HG02885 (cell line): ENCODE measurements at regions not wholly inside any gene's neighbourhood (a gene's known extent, or its start where the extent isn't known, plus 50 kb on each side); places are given as distances from the start of the nearest gene placed in this dataset.
"Not testable (repeated sequence)": the region's sequence is repeated elsewhere in the genome, so short reads cannot be mapped to it uniquely, and the experiment has no call there.

Source experiments
- ATAC-seq: cut with Tn5 transposase; IDR thresholded peaks from one replicate; pipeline ENCODE4 v1.9.1; 2021; ENCODE audit warnings: mild to moderate bottlenecking; ENCODE audit not compliant: unreplicated experiment, poor library complexity

DNA sequence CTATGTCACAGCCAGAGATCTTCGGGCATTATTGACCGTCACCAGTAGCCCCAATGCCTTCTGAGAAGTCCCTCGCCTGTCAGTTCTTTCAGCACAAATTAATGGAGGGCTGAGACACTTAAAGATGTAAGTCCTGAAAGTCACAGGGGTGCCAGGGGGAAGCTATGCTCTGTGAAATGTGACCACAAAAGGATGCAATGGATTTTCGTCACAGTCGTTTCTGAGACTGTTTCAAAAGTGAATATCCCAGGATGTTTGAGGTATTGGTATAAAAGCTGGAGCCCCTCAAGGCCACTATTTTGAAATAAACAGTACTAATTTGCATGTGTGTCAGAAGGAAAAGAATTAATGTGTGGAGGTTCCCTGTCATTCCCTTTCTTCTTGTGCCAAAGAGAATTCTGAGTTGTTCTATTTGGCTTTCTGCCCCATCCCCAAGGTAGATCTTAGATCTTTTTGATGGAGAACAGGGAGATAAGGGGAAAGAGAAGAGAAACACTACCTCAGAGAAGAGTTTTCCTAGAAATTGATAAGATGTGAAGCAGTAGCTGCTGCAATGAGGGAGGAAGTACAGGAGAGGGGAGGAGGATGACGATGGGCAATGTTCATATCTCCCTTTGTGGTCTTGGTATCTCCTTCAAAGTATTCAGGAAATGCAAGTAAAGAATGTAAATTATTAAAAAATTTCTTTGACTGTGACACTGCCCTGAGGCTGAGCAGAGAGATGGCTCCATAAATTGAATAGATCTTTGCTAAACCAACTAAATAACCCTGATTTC is 101.8 kb upstream of the NAP1L1 start:
- ATAC-seq, result no peak

DNA sequence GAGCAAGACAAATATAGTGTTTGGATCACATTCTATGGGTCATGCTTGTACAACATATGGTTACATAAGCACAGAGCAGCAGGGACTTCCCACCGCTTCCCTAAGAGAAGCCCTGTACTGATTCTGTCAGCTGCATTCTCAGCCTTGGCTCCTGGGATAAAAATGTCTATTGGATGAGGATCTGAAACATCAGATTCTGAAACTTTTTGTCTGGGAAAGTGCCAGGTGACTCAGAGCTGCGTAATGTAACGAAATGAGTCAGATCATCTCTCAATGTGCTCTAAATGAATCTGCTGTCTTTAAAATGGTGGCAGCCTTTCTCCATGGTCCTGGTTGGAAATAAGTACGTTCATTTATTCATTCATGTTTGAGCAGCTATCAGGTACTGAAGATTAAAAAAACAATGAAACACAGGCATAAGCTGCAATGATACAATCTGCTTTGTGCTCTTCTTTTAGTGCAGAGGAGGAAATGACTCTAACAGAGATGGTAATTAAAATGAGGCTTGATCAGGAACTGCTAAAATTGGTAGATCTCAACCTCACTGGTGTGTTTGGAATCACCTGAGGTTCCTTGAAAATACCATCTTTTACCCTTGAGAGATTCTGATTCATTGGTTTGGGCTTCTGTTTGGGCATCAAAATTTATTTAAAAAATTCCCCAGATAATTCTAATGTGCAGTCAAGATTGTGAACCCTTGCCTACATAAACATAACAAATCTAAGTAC is 99.1 kb upstream of the NAP1L1 start:
- ATAC-seq, result peak; percentile 92

DNA sequence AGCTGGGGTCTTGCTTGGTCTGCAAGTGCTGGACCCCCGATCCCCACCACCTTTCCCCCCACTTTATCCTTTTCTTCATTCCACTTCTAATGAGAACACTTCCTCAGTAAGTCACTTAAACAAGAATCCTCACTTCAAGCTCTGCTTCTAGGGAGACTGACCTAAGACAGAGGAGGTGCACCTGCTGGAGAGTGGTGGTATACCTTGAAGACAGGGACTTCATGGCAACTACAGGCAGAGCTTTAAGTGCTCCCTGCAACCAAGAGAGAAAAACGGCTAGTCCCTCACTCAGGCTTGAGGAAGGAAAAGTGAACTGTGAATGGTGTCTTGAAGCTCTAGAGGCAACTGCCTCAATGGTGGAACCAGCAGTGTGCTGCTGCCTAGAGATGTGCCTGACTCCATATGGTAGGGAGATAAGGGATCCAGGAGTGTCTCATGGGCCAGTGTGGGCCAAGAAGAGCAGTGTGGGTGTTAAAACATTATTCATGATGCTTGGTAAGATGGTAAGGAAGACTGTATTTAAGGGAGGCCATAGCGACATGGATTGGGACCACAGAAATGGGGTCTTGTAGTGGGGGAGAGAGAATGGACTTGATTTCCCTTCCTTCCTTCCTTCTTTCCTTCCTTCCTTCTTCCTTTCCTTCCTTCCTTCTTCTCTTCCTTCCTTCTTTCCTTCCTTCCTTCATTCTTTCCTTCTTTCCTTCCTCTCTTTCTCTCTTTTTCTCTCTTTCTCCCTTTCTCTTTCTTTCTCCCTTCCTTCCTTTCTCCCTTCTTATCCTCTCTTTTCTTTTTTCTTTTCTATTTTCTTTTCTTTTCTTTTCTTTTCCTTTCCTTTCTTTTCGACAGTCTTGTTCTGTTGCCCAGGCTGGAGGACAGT is 96.2 kb upstream of the NAP1L1 start:
- ATAC-seq, result no peak

DNA sequence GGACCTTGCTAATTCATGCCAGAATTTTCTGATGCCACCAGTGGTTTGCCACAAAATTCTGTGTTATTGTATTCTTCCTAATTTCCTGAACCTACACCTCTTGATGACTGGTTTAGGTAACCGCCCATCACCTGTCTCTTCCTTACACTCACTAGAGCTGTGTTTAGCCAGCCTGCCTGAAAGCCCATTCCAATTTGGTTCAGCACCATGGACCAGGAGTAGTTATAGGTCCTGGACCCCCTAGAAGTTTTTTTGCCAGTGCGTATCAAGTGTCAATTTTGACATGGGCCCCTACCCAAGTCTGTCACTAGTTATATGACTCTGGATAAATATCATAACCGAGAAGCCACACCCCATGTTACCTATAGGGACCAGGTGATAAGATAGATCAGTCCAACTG is 94.0 kb upstream of the NAP1L1 start:
- no peak for ATAC-seq

DNA sequence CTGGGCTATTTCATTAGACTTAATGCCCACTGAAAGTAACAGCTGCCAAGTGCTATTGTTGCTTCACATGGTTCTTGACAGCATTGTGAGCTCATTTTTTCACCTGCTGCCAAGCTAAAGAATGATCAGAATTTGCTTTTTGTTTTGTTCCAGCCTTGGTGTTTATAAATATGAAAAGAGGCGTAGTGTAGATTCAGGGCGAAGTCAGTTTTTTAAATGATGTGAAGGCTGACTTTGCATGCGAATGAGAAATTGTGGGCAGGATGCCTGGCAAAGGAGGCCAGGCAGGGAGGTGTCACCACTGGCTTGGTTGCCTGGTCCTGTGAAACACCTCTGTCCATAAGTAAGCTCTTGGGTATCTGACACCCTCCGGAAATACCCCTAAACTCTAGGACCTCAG is 93.3 kb upstream of the NAP1L1 start:
- no peak for ATAC-seq

DNA sequence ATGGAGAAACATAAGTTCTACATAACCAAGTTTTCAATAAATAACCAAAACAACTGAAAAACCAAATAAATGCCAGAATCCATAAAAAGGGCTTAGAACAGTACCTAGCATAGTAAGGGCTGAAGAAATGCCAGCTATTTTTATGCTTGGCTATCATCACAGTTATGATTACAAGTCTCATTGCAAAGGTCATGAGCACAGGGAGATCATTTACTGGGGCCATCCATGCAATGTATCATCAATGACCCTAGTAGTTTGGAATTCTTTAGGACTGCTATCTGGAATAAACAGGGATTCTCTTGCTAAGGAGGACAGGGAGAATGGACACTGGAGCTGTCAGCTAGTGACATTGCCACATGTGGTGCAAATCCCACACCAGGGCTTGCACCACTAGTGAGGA is 92.5 kb upstream of the NAP1L1 start:
- no peak for ATAC-seq

DNA sequence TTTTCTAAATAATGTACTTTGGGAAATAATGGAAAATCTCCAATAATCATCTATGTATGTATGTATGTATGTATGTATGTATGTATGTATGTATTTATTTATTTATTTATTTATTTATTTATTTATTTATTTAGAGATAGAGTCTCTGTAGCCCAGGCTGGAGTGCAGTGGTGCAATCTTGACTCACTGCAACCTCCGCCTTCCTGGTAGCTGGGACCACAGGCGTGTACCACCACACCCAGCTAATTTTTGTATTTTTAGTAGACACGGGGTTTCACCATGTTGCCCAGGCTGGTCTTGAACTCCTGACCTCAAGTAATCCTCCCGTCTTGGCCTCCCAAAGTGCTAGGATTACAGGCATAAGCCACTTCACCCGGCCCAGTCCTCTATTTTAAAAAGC is 91.5 kb upstream of the NAP1L1 start:
- ATAC-seq, result not testable (repeated sequence)

DNA sequence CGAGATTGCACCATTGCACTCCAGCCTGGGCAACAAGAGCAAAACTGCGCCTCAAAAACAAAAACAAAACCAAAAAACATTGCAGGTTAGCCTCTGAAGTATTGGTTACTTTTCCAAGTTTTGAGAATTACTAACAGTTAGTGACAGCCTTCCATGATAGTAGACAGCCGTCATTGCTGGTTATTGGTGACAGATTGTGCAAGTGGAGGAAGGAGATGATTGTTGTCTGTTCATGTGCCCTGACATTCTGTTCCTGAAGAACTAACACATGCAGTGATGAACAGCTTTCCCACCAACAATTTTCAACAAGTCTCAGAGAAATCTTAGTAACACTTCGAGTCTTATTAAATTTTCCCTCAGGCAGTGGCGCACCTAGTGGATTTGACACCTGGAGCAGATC is 89.3 kb upstream of the NAP1L1 start:
- ATAC-seq, result no peak

DNA sequence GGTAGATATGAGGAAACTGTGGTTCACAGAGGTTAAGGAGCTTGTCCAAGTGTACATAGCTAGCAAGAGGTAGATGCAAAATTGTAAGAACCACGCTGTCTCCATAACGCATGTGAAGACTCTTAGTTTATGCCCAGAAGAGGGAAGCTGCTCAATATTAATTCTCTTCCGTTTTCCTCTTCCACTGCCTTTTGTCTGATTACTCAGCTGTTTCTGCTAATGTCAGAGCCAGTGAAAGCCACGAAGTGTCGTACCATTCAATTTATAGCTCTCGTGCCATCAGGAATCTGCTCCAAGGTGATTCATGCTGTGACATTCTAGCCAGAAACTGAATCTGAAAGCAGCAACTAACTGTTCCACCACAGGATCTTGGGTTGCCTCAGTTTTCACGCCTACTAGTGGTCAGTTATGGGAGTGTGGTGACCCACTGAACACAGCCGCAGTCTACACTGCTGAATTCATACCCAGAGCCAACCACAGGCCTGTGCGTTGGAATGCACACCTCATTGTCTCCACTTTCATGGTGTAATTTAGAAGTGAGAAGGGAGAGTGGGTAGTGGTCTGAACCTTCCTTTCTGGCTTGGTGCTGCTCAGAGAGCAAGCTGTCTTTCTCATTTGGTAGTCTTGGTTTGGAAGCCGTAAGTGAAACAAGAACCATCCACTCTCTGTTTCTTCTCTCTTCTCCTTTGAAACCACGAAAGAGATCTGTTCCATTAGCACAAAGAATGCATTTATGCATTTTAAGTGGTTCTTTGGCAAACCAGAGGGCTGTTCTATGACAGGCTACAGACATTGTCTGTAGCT is 74.2 kb upstream of the NAP1L1 start:
- ATAC-seq, result peak; percentile 97

DNA sequence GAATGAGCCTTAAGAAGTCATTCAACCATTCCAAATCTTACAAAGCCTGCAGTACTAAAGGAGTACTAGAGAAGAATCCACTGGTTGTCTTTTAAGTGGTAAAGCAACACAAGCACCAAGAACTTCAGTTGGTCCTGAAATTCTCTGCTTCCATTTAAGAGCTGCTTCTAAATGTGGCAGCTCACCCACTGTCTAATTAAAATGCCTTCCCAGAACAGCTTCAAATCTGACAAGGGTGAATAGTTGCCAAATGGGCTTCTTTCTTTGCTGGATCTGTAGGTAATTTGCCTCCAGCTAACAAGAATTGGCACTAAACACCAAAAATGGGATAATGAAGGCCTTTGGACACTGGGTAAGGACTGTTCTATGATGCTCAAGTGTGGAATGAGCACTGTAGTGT is 72.2 kb upstream of the NAP1L1 start:
- no peak for ATAC-seq

DNA sequence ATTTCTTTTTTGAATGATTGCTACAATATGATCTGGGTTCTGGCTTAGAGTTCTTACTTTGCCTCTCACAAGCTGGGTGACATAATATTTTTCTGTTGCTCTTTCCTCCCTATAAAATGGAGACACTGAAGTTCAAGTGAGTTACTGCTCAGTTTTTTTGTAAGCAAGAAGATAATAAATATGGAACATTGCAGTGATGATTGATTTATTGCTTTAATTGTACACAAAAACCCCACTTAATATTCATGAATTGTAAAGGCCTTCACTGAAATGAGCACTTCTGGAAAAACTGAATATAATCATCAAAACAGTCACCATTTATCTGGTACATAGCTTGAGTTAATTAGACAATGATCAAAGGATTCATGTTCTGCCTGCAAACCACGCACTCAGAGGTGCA is 71.8 kb upstream of the NAP1L1 start:
- ATAC-seq, result no peak

DNA sequence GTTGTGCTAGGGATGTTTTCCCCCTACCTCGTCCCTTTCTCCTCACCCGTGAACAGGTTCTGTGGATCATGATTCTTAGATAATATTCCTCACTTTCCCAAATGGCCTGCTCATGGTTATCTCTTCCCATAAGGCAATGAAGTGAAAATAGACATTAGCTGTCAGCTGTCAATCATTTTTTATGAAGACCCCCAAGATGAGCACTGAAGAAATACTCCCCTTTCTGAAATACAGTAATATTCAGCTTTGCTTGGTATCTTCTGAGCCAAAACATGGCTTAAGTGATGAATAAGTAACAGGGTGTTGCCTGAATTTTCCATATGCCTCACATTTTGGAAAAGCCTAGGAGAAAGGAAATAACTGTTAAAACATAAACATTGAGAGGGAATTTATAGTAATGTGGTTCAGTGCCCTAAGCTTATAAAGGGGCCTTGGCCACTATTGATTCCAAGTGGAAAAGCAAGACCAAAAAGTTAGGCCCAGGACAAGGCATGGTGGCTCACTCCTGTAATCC is 70.7 kb upstream of the NAP1L1 start:
- no peak for ATAC-seq

DNA sequence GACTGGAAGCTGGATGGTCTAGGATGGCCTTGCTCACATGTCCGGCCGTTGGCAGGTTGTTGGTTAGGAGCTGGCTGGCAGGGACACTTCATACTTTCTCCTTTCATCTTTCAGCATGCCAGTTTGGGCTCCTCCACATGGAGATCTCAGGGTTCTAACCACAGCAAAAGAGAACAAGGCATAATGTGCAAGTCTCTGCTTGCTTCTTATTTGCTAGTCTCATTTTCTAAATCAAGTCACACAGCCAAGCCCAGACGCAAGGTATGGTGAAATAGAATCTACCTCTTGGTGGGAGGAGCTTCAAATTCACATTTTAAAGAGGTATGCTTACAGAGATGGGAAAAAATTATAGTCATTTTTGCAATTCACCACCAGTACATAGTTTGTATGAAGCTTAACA is 69.1 kb upstream of the NAP1L1 start:
- no peak for ATAC-seq

DNA sequence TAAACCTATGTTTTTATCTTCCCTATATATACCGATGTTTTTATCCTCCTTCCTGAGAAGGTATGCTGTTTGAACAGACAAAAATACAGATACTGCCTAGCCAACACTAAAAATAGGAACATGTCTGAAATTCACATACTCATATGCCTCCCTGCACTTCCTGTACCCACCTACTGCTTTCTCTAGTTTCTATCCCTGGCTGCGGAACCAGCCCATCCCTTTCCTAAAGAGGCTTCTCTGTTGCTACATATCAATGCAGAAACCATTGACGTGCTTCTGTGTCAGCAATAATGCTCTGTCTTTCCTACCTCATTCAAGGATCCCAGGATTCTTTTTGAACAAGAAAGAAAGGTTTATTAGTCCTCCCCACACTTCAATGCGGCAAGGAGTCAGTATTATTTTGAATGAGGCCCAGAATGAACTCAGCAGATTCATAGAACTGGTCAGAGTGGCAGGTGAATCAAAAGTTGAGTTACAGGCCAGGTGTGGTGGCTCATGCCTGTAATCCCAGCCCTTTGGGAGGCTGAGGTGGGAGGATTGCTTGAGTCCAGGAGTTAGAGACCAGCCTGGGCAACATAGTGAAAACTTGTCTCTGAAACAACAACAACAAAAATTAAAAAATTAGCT is 67.8 kb upstream of the NAP1L1 start:
- ATAC-seq, result peak; percentile 97

DNA sequence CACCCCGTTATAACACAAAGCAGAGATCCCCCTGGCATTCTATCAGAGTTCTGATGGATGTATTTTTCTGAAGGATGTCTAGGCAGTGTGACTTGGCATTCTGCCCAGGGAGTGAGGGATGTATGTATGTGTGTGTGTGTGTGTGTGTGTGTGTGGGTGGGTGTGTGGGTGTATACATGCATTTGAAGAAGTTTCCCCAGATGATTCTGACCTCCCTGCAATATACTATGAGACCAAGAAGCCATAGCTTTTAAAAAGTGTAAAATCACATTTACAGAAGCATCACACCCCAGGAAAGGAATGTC is 59.7 kb upstream of the NAP1L1 start:
- no peak for ATAC-seq

DNA sequence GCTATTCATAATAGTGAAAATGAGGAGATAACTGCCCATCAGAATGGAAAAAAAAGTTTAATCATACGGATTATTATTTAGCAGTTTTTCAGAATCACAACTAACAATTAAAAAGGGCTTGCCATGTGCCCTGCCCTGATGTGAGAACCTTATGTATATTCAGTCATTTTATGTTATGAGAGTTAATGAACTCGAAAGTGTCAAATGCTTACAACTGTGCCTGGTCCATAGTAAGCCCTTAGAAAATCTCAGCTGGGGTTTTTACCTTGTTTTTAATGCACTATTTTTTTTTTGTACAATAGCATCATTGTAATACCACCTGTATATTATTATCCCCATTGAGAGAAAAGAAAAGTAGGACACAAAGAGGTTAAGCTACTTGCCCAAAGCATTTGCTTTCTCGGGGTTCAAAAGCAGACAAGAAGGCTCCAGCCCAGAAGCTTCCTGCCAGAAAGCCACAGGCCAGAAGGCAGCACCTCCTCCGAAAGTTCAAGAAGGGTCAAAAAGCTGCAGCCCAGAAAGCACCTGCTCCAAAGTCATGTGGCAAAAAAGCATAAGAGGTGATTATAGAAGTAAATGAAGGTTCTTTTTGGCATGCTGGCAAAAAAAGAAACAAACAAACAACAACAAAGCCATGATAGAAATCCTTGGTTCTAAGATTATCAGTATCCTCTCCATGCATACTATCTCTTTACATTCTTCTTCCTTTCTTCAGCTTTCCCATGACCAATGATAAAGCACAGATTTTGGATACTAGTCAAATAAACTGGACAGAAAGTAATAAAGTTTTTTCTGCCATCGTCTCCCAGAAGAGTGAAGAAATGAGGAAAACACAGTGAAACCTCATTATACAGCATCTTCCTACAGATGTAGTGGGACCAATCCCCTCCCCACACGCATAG is 59.1 kb upstream of the NAP1L1 start:
- peak; percentile 97 for ATAC-seq

DNA sequence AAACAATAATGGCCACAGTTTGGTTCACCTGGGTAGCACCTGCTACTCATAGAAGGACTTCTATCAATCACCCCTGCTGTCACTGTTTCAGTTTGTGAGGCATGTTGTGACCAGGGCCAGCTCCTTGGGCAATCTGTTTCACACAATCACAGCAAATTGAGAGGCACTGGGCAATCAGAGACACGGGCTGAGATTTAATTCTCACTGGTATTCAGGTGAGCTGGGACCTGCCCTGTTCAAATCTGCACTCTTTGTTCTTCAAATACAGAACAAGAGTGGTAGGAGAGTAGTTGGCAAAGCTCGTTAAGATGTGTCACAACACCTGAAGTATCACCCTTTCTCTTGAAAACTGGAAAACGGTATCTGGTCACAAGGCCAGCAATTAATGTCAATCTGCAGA is 57.8 kb upstream of the NAP1L1 start:
- no peak for ATAC-seq

DNA sequence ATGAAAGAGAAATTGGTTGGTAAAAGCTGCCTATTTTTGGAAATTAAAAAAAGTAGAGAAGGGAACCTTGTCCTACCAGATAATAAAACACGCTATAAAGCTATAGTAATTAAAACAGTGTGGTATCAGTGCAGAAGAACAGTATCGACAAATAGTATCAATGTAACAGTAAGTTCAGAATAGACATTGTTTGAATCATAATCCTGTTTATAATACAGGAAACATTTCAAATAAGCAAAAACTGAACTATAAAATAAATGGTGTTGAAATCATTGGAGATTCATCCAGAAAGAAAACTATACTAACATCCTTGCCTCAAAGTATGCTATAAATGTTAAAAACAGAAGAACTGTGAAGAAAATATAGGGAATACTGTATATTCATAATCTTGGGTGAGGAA is 54.2 kb upstream of the NAP1L1 start:
- no peak for ATAC-seq

DNA sequence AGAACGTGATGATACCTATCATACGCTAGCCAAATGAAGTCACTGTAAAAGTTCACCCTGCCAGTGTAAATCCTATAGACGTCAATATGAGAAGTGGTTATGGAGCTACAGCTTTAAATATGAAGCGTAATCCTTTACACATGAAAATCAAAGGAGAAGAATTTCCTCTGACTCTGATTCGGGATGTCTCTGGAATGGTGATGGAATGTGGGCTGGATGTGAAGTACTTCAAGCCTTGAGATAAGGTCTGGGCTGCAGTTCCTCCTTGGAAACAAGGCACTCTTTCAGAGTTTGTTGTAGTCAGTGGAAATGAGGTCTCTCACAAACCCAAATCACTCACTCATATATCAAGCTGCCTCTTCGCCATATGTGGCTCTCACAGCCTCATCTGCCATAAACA is 53.1 kb upstream of the NAP1L1 start:
- no peak for ATAC-seq
